HCT116 (cell line): ENCODE measurements at regions not wholly inside any gene's neighbourhood (a gene's known extent, or its start where the extent isn't known, plus 50 kb on each side); places are given as distances from the start of the nearest gene placed in this dataset.

Experiments
- ATAC-seq: fragments of 200-7000 bp; cut with Tn5 transposase; 2 replicates; pipeline ENCODE4 v1.9.1; 2020; ENCODE audit warnings: mild to moderate bottlenecking, moderate library complexity
- BruUV-seq: library from RNA; stranded (reverse); fragments of 400-500 nt; replicated peaks from 2 replicates; lab custom pipeline; 2021; lab: Mats Ljungman, UMichigan
- CTCF ChIA-PET: fragments of 300-600 bp; sonication (Branson Sonifier 250); formaldehyde crosslinking; loops from one replicate; lab custom pipeline; 2021; ENCODE audit warnings: antibody characterized with exemption; lab: Charles Lee
- POLR2A ChIA-PET: fragments of 300-600, 350-600 bp; sonication (Branson Sonifier 250); formaldehyde crosslinking; loops from one replicate; lab custom pipeline; 2021; ENCODE audit warnings: antibody characterized with exemption; lab: Charles Lee
- RAD21 ChIA-PET, 2 experiments: fragments of 300-600 bp; sonication (Branson Sonifier 250); formaldehyde crosslinking; loops; one replicate each; lab custom pipeline; 2023; ENCODE audit warnings: low total read pairs in 2 of 2; ENCODE audit not compliant: uncharacterized antibody in 2 of 2, unreplicated experiment in 2 of 2, low non-redundant PET in 1 of 2; lab: Charles Lee
- DNase-seq: peaks from one replicate; pipeline ENCODE4 v3.0.0-alpha.2; 2010; ENCODE audit warnings: low read depth, low spot score
- H2AFZ ChIP-seq: fragments of 200-600 bp; shearing (Covaris generic), sonication (generic); 2 replicates; pipeline ENCODE4 v1.6.1; 2017; ENCODE audit warnings: low read depth, mixed run types, mixed read lengths, antibody characterized with exemption, low read length; ENCODE audit not compliant: poor library complexity, severe bottlenecking
- H3K27ac ChIP-seq: 2 replicates; pipeline ENCODE4 v1.5.1; 2012; ENCODE audit warnings: low read depth, low read length
- H3K27me3 ChIP-seq: fragments of 200-600 bp; sonication (generic); 2 replicates; pipeline ENCODE4 v1.6.1; 2016; ENCODE audit warnings: mixed run types, low read length, mixed read lengths; ENCODE audit not compliant: insufficient read depth
- H3K36me3 ChIP-seq, 2 experiments: fragments of 200-500 bp in 1 of 2; fragments of 200-600 bp in 1 of 2; sonication (Bioruptor generic) in 1 of 2; sonication (generic) in 1 of 2; 2 replicates each; pipeline versions ENCODE4 v1.5.1 to v1.6.1; 2014 to 2016; ENCODE audit warnings: low read length in 2 of 2, inconsistent platforms in 1 of 2, mixed read lengths in 1 of 2, mixed run types in 1 of 2; ENCODE audit not compliant: insufficient read depth in 2 of 2, control insufficient read depth in 1 of 2
- H3K4me1 ChIP-seq, 2 experiments: fragments of 200-600 bp in 1 of 2; sonication (generic) in 1 of 2; 2 replicates each; pipeline versions ENCODE4 v1.5.1 to v1.6.1; 2012 to 2017; ENCODE audit warnings: low read length in 2 of 2, inconsistent platforms in 1 of 2, mild to moderate bottlenecking in 1 of 2, mixed read lengths in 1 of 2, mixed run types in 1 of 2, moderate library complexity in 1 of 2; ENCODE audit not compliant: insufficient read depth in 2 of 2, control insufficient read depth in 1 of 2
- H3K4me2 ChIP-seq: fragments of 200-600 bp; sonication (generic); 2 replicates; pipeline ENCODE4 v1.6.1; 2017; ENCODE audit warnings: mixed run types, low read length, mixed read lengths
- H3K4me3 ChIP-seq, 2 experiments: fragments of 200-600 bp in 1 of 2; sonication (generic) in 1 of 2; replicated peaks in 1 of 2; 2 replicates each; pipeline ENCODE4 v1.5.1; 2011 to 2016; ENCODE audit warnings: low read length in 2 of 2, control low read depth in 1 of 2, low read depth in 1 of 2, mild to moderate bottlenecking in 1 of 2, mixed read lengths in 1 of 2, mixed run types in 1 of 2
- H3K79me2 ChIP-seq: fragments of 200-600 bp; sonication (generic); 2 replicates; pipeline ENCODE4 v1.6.1; 2017; ENCODE audit warnings: mild to moderate bottlenecking, mixed run types, low read length, moderate library complexity, mixed read lengths; ENCODE audit not compliant: insufficient read depth
- H3K9ac ChIP-seq: fragments of 200-600 bp; sonication (generic); 2 replicates; pipeline ENCODE4 v1.6.1; 2016; ENCODE audit warnings: low read length, mixed read lengths
- H3K9me2 ChIP-seq: fragments of 200-600 bp; sonication (generic), shearing (Covaris generic); 2 replicates; pipeline ENCODE4 v1.6.1; 2017; ENCODE audit warnings: mixed run types, mild to moderate bottlenecking, moderate library complexity; ENCODE audit not compliant: insufficient read depth
- H3K9me3 ChIP-seq, 2 experiments: fragments of 200-500 bp in 1 of 2; fragments of 200-600 bp in 1 of 2; sonication (Bioruptor generic) in 1 of 2; sonication (generic) in 1 of 2; 2 replicates each; pipeline ENCODE4 v1.6.1; 2014 to 2017; ENCODE audit warnings: low read length in 2 of 2, mixed read lengths in 2 of 2, inconsistent platforms in 1 of 2, low read depth in 1 of 2, mild to moderate bottlenecking in 1 of 2, mixed run types in 1 of 2, moderate library complexity in 1 of 2; ENCODE audit not compliant: control insufficient read depth in 1 of 2, insufficient read depth in 1 of 2
- H4K20me1 ChIP-seq: fragments of 200-600 bp; sonication (generic), shearing (Covaris generic); 2 replicates; pipeline ENCODE4 v1.6.1; 2017; ENCODE audit warnings: mixed run types, mild to moderate bottlenecking, moderate library complexity; ENCODE audit not compliant: insufficient read depth
- ATF3 ChIP-seq: IDR thresholded peaks from 2 replicates; pipeline ENCODE4 v1.6.1; 2012
- CBX3 ChIP-seq: IDR thresholded peaks from 2 replicates; pipeline ENCODE4 v1.6.1; 2012; ENCODE audit warnings: low read depth
- CEBPB ChIP-seq: IDR thresholded peaks from 2 replicates; pipeline ENCODE4 v1.6.1; 2012; ENCODE audit warnings: low read depth
- CTCF ChIP-seq, 3 experiments: fragments of 200-600 bp in 1 of 3; sonication (generic) in 1 of 3; IDR thresholded peaks in 2 of 3; conservative IDR thresholded peaks in 1 of 3; 2 replicates each; pipeline ENCODE4 v1.5.1; 2012 to 2017; ENCODE audit warnings: low read depth in 2 of 3, low read length in 2 of 3, antibody characterized with exemption in 1 of 3, borderline replicate concordance in 1 of 3, control low read depth in 1 of 3, mild to moderate bottlenecking in 1 of 3, mixed read lengths in 1 of 3, mixed run types in 1 of 3, moderate library complexity in 1 of 3; ENCODE audit not compliant: insufficient read depth in 1 of 3
- EZH2phosphoT487 ChIP-seq: fragments of 200-600 bp; IDR thresholded peaks from 2 replicates; pipeline ENCODE4 v1.6.1; 2018; ENCODE audit warnings: antibody characterized with exemption, borderline replicate concordance
- FOSL1 ChIP-seq: IDR thresholded peaks from 2 replicates; pipeline ENCODE4 v1.6.1; 2012; ENCODE audit warnings: low read depth
- JUND ChIP-seq: IDR thresholded peaks from 2 replicates; pipeline ENCODE4 v1.6.1; 2012
- RAD21 ChIP-seq: IDR thresholded peaks from 2 replicates; pipeline ENCODE4 v1.6.1; 2012; ENCODE audit warnings: low read depth, mild to moderate bottlenecking
- SRF ChIP-seq: IDR thresholded peaks from 2 replicates; pipeline ENCODE4 v1.6.1; 2012; ENCODE audit warnings: low read depth
- TCF7L2 ChIP-seq: IDR thresholded peaks from 2 replicates; pipeline ENCODE4 v1.7.0; 2011; ENCODE audit warnings: borderline replicate concordance, inconsistent platforms; ENCODE audit not compliant: insufficient read depth, insufficient read length; ENCODE audit errors: extremely low read depth
- YY1 ChIP-seq: IDR thresholded peaks from 2 replicates; pipeline ENCODE4 v1.6.1; 2011; ENCODE audit warnings: low read length, low read depth, moderate library complexity, mild to moderate bottlenecking; ENCODE audit not compliant: insufficient replicate concordance; ENCODE audit errors: extremely low read depth
- ZBTB33 ChIP-seq: IDR thresholded peaks from 2 replicates; pipeline ENCODE4 v1.6.1; 2011; ENCODE audit warnings: mild to moderate bottlenecking, low read length, moderate library complexity; ENCODE audit not compliant: insufficient replicate concordance; ENCODE audit errors: extremely low read depth
- intact Hi-C: fragments of 100-400 bp; cut with micrococcal nuclease; formaldehyde crosslinking; loops from 2 replicates; pipeline ENCODE4 v1.10.0; 2022
- TF ChIP-seq, protein P1 (sequence below): IDR thresholded peaks from 2 replicates; pipeline ENCODE4 v1.6.1; 2012; ENCODE audit warnings: low read depth

DNA sequence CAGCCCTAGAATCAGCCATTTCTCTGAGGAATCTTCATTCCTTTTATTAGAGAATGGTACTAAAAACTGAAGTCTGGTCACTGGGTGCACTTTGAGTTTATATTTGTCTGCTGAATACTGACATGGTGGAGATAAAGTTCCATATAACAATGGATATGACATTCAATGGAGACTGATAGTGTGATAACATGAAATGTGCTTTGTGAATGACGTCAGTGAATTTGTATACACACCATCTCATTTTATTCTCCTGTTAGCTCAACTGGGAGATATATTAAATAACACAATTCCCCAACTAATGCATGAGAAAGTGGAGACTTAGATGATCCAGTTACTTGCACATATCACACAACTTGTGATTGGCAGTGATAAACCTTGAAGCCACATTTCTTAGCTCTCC lies 446.7 kb downstream of the DOK5 start:
- intact Hi-C loops: no loop called here
- Histone ChIP-seq H3K9ac (no peak overlapping the region), H2AFZ (no peak overlapping the region), H3K36me3 (no peaks in the 10 kb centered on the region), H3K27me3 (no peaks in the 10 kb centered on the region), H4K20me1 (no peaks in the 10 kb centered on the region), H3K27ac (no peak overlapping the region), H3K4me2 (no peak overlapping the region), H3K9me2 (no peaks in the 10 kb centered on the region), H3K9me3 (peaks cover 6 to 19% of the 10 kb centered on the region in 2 experiments; a peak in 2 of 4 replicates), H3K4me3 (no peak overlapping the region)
- no peak for DNase-seq
- no peak for ATAC-seq
- ChIA-PET POLR2A (no interaction called here), RAD21 (no interaction called here), CTCF (no interaction called here)
- BruUV-seq: no TSS peak
- TF ChIP-seq FOSL1: no peak
- TF ChIP-seq, all 23 proteins: peak for 0
- H3K79me2 ChIP-seq: no peaks in the 10 kb centered on the region
- no peaks in the 10 kb centered on the region for H3K4me1 ChIP-seq

DNA sequence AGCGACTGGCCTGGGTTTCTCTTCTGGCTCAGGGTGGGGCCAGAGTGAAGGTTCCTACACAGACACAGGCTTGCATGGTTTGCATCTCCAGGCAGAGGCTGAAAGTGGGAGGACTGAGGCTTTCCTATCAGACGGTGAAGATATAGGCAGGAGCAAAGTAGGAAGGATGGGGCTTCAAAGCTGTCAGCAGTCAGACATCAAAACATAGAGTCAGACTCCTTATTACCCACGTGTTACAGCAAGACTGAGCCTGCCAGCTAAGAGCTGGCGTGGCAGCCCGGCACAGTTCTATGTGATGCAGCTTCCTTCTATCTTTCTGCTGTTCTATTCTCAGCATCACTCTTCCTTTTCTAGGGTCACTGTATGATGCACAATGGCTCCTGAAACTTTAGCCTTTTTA lies 445.1 kb downstream of the DOK5 start:
- Histone ChIP-seq H3K4me1 (no peaks in the 10 kb centered on the region), H3K9ac (no peak overlapping the region), H3K36me3 (no peaks in the 10 kb centered on the region), H2AFZ (no peak overlapping the region), H4K20me1 (no peaks in the 10 kb centered on the region), H3K27me3 (no peaks in the 10 kb centered on the region), H3K4me3 (no peak overlapping the region), H3K9me2 (no peaks in the 10 kb centered on the region), H3K27ac (no peak overlapping the region), H3K79me2 (no peaks in the 10 kb centered on the region), H3K9me3 (peaks cover 7 to 25% of the 10 kb centered on the region in 2 experiments; a peak in 2 of 4 replicates), H3K4me2 (no peak overlapping the region)
- BruUV-seq: no TSS peak
- DNase-seq: no peak
- RAD21 ChIA-PET: no interaction called here
- intact Hi-C loops: no loop called here
- CTCF ChIA-PET: no interaction called here
- POLR2A ChIA-PET: no interaction called here
- ATAC-seq: no peak
- TF ChIP-seq YY1: no peak
- no peak for TF ChIP-seq SRF
- no peak for TF ChIP-seq TCF7L2
- no peak for TF ChIP-seq CTCF (IDR thresholded peaks at IDR 0.05 in 2 of 3, conservative IDR thresholded peaks at IDR 0.05 in 1 of 3; ENCODE audit: borderline replicate concordance in 1 of 3, insufficient read depth in 1 of 3, low read depth in 2 of 3, low read length in 2 of 3)
- TF ChIP-seq JUND: no peak
- TF ChIP-seq ATF3: no peak
- no peak for TF ChIP-seq RAD21
- TF ChIP-seq CEBPB: no peak
- TF ChIP-seq, protein P1, sequence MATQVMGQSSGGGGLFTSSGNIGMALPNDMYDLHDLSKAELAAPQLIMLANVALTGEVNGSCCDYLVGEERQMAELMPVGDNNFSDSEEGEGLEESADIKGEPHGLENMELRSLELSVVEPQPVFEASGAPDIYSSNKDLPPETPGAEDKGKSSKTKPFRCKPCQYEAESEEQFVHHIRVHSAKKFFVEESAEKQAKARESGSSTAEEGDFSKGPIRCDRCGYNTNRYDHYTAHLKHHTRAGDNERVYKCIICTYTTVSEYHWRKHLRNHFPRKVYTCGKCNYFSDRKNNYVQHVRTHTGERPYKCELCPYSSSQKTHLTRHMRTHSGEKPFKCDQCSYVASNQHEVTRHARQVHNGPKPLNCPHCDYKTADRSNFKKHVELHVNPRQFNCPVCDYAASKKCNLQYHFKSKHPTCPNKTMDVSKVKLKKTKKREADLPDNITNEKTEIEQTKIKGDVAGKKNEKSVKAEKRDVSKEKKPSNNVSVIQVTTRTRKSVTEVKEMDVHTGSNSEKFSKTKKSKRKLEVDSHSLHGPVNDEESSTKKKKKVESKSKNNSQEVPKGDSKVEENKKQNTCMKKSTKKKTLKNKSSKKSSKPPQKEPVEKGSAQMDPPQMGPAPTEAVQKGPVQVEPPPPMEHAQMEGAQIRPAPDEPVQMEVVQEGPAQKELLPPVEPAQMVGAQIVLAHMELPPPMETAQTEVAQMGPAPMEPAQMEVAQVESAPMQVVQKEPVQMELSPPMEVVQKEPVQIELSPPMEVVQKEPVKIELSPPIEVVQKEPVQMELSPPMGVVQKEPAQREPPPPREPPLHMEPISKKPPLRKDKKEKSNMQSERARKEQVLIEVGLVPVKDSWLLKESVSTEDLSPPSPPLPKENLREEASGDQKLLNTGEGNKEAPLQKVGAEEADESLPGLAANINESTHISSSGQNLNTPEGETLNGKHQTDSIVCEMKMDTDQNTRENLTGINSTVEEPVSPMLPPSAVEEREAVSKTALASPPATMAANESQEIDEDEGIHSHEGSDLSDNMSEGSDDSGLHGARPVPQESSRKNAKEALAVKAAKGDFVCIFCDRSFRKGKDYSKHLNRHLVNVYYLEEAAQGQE: no peak
- no peak for TF ChIP-seq ZBTB33
- TF ChIP-seq EZH2phosphoT487: no peak
- TF ChIP-seq CBX3: no peak
